ENCODE measurements at regions not wholly inside any gene's neighbourhood (a gene's known extent, or its start where the extent isn't known, plus 50 kb on each side); places are given as distances from the start of the nearest gene placed in this dataset.

DNA sequence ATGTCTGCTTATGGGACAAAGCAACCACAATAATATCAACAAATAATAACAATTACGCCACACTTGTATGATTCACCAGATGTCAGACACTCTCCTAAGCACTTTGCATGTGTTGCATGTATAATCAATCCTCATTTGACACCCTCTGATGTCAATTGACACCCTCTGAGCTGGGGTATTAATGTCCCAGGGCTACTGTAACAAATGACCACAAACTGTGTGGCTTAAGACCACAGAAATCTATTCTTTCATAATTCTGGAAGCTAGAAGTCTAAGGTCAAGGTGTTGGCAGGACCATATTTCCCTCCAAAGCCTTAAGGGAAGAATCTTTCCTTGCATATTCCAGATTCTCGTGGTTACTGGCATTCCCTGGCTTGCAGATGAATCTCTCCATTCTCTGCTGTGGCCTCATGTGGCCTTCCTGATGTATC is 112.7 kb downstream of the NPIPB5 start:
- TF ChIP-seq, protein P1, sequence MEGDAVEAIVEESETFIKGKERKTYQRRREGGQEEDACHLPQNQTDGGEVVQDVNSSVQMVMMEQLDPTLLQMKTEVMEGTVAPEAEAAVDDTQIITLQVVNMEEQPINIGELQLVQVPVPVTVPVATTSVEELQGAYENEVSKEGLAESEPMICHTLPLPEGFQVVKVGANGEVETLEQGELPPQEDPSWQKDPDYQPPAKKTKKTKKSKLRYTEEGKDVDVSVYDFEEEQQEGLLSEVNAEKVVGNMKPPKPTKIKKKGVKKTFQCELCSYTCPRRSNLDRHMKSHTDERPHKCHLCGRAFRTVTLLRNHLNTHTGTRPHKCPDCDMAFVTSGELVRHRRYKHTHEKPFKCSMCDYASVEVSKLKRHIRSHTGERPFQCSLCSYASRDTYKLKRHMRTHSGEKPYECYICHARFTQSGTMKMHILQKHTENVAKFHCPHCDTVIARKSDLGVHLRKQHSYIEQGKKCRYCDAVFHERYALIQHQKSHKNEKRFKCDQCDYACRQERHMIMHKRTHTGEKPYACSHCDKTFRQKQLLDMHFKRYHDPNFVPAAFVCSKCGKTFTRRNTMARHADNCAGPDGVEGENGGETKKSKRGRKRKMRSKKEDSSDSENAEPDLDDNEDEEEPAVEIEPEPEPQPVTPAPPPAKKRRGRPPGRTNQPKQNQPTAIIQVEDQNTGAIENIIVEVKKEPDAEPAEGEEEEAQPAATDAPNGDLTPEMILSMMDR (IDR thresholded peaks at IDR 0.05; ENCODE audit: poor library complexity): no peak
- TF ChIP-seq EZH2 (IDR thresholded peaks at IDR 0.05; ENCODE audit: borderline replicate concordance): no peak
- TF ChIP-seq EZH2phosphoT487 (IDR thresholded peaks at IDR 0.05; ENCODE audit: low read depth, severe bottlenecking, unreplicated experiment): no peak

Measured in hepatocyte (in vitro differentiated cells).